Right cardiac atrium (tissue), 5 donors: ENCODE measurements at regions not wholly inside any gene's neighbourhood (a gene's known extent, or its start where the extent isn't known, plus 50 kb on each side); places are given as distances from the start of the nearest gene placed in this dataset.
"Not testable (repeated sequence)": the region's sequence is repeated elsewhere in the genome, so short reads cannot be mapped to it uniquely, and the experiment has no call there.

Experiments
- ATAC-seq, 2 donors: fragments of 200-7000 bp; cut with Tn5 transposase; one replicate each; pipeline versions ENCODE4 v1.8.0 to v1.9.1; 2020; ENCODE audit warnings: moderate library complexity in 2 of 2, mild to moderate bottlenecking in 1 of 2
- DNase-seq, 3 donors: peaks; one replicate each; pipeline ENCODE4 v3.0.0-alpha.2; 2020
- H3K27ac ChIP-seq: one replicate; pipeline ENCODE4 v1.5.1; 2013; ENCODE audit warnings: mild to moderate bottlenecking, low read length, control low read depth, moderate library complexity
- H3K27me3 ChIP-seq: one replicate; pipeline ENCODE4 v1.6.1; 2013; ENCODE audit not compliant: control insufficient read depth, insufficient read depth
- H3K4me1 ChIP-seq: one replicate; pipeline ENCODE4 v1.6.1; 2013; ENCODE audit warnings: low read length; ENCODE audit not compliant: control insufficient read depth, insufficient read depth
- H3K4me3 ChIP-seq: one replicate; pipeline ENCODE4 v1.5.1; 2013; ENCODE audit warnings: low read length, control low read depth
- H3K9me3 ChIP-seq: one replicate; pipeline ENCODE4 v1.6.1; 2013; ENCODE audit warnings: low read length; ENCODE audit not compliant: control insufficient read depth
- WGBS: extraction: QIAGEN DNeasy Blood & Tissue Kit; methylation state at CpG from one replicate; pipeline ENCODE4 v1.1.7; 2013; 5-methylcytosine and 5-hydroxymethylcytosine counted together
- intact Hi-C, 4 donors: fragments of 100-400 bp; cut with DNase I; formaldehyde crosslinking; loops; one replicate each; pipeline versions ENCODE4 v1.11.0 to v1.14.0; 2022 to 2023
- donor health status: healthy with polysubstance abuse.
- donor health status: DM: no; HTN: yes; CAD: no.
- donor health status: DM: no; HTN: no; CAD: no.
- donor health status: DM: no; HTN: yes; CAD: no; lungs with severe emphysema.
- donor health status: DM: yes; HTN: yes; CAD: no.

GRCh38 chr15:26191193-26191592 lies 328.1 kb upstream of the ATP10A start:
- 48% methylated on average over 2 of the region's 2 CpGs for WGBS
- DNase-seq (no peak), ATAC-seq (peak; percentile 70 to 81)
- no peaks in the 10 kb centered on the region for H3K4me1 ChIP-seq
- no peaks in the 10 kb centered on the region for H3K9me3 ChIP-seq
- H3K27ac ChIP-seq = no peak overlapping the region
- intact Hi-C loops = no loop called here
- H3K27me3 ChIP-seq = no peaks in the 10 kb centered on the region
- no peak overlapping the region for H3K4me3 ChIP-seq

- ATAC-seq, H3K9me3 ChIP-seq, DNase-seq, H3K27me3 ChIP-seq, H3K4me1 ChIP-seq, H3K4me3 ChIP-seq, H3K27ac ChIP-seq: not testable (repeated sequence)
- intact Hi-C loops = loop anchor here in 1 of 4 donors (10.0 kb wide), 1 partner anchor 59 kb away; no protein-coding TSS in a partner anchor
- WGBS = 88% methylated on average over 10 of the region's 10 CpGs
These were observed 323.0 kb upstream of the ATP10A start for GRCh38 chr15:26186138-26186537.

- Histone ChIP-seq H3K4me3 (no peak overlapping the region), H3K9me3 (no peaks in the 10 kb centered on the region), H3K27ac (no peak overlapping the region), H3K27me3 (no peaks in the 10 kb centered on the region), H3K4me1 (no peaks in the 10 kb centered on the region)
- DNase-seq (no peak), ATAC-seq (no peak)
- 69% methylated on average over 2 of the region's 2 CpGs for WGBS
- intact Hi-C loops = loop anchor here in 1 of 4 donors (10.0 kb wide), 1 partner anchor 62 kb away; no protein-coding TSS in a partner anchor
These were observed 319.3 kb upstream of the ATP10A start for GRCh38 chr15:26182441-26182840.

DNA sequence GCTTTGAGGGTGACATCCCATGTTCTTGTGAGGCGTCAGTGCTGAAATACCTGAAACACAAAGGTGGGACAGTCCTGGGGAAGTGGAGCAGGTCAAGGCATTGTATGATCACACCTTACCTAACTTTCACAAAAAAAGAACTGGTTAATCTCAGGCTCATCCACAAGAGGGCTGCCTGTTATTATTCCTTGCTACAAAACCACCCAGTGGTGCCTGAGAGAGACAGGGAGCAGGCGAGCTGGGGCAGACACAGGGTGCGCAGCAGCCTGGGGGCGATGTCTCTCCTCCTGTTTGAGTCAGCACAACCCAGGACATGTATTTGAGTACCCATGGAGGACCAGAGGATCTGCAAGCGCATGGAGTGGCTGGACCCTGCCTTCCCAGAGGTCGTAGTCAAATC lies 316.8 kb upstream of the ATP10A start:
- Histone ChIP-seq H3K27me3 (no peaks in the 10 kb centered on the region), H3K9me3 (no peaks in the 10 kb centered on the region), H3K27ac (no peak overlapping the region), H3K4me1 (no peaks in the 10 kb centered on the region), H3K4me3 (no peak overlapping the region)
- 50% methylated on average over 6 of the region's 6 CpGs for WGBS
- peak in 2 of 3 donors; percentile 48 to 60 for DNase-seq
- intact Hi-C loops = loop anchor here in 3 of 4 donors (5.0 to 10.0 kb wide), 4 partner anchors 65 to 687 kb away; partner anchors contain the start of gene GABRA5 (in 3 of the 3)
- peak; percentile 77 to 89 for ATAC-seq

DNA sequence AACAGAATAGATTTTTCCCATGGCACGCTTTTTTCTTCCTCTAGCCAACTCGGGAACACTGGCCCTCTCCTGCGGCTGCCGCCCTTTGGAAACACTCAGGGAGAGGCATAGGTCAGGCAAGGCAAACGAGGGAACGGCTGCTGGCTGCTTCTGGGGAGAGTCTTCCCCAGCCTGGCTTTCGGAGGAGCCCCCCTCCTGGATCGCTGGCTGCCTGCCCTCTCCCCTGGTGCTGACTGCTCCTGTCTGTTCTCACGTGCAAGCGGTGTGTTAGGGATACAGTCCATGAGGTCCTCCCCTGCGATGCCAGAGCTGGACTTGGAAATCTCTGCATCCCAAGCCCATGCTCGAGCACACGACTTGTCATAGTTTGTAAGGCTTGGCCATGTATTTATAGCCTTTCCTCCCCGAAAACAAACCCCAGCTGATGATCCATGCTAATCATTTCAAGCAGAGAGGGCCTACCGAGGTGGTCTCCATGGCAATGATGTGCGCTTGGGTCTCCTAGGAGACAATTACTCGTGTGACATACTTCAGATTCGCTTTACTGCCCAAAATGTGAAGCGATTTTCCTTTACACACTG lies 315.6 kb upstream of the ATP10A start:
- ATAC-seq (peak in 1 of 2 donors; percentile 42), DNase-seq (peak in 2 of 3 donors; percentile 48 to 49)
- no peak overlapping the region for H3K27ac ChIP-seq
- no peak overlapping the region for H3K4me3 ChIP-seq
- 48% methylated on average over 19 of the region's 19 CpGs for WGBS
- no peaks in the 10 kb centered on the region for H3K4me1 ChIP-seq
- H3K27me3 ChIP-seq = no peaks in the 10 kb centered on the region
- no peaks in the 10 kb centered on the region for H3K9me3 ChIP-seq
- intact Hi-C loops = loop anchor here in 3 of 4 donors (5.0 to 10.0 kb wide), 3 partner anchors 84 to 689 kb away; partner anchors contain the start of gene GABRA5 (in 3 of the 3)

DNA sequence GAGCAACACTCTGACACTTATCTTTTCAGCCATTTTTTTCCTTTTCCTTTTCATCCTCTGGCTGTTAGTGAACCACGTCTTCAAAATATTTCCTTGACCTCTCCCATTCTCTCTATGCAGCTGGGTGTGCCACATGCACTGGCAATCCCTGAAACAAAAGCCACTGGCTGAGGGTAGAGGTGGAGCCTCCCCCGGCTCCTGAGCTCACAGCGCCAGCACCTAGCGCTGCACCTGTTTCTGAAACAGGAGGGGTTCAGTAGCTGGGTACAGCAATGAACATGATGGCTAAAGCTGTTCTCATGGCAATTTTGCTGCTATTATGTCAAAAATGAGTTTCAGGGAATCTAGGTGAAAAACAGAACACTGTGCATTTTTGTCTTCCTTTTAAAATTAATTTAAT lies 314.7 kb upstream of the ATP10A start:
- H3K27ac ChIP-seq = no peak overlapping the region
- no peaks in the 10 kb centered on the region for H3K27me3 ChIP-seq
- no peak overlapping the region for H3K4me3 ChIP-seq
- whole genome bisulfite sequencing = 79% methylated on average over 4 of the region's 4 CpGs
- intact Hi-C loops = loop anchor here in 3 of 4 donors (5.0 to 10.0 kb wide), 3 partner anchors 84 to 689 kb away; partner anchors contain the start of gene GABRA5 (in 3 of the 3)
- no peak for DNase-seq
- H3K9me3 ChIP-seq = no peaks in the 10 kb centered on the region
- no peak for ATAC-seq
- no peaks in the 10 kb centered on the region for H3K4me1 ChIP-seq

- no peak overlapping the region for H3K4me3 ChIP-seq
- ATAC-seq (no peak), DNase-seq (no peak)
- H3K27ac ChIP-seq = no peak overlapping the region
- H3K9me3 ChIP-seq = no peaks in the 10 kb centered on the region
- intact Hi-C loops = loop anchor here in 3 of 4 donors (5.0 to 10.0 kb wide), 3 partner anchors 85 to 690 kb away; partner anchors contain the start of gene GABRA5 (in 3 of the 3)
- no peaks in the 10 kb centered on the region for H3K4me1 ChIP-seq
- H3K27me3 ChIP-seq = no peaks in the 10 kb centered on the region
- 64% methylated on average over 10 of the region's 10 CpGs for WGBS
These were observed 313.7 kb upstream of the ATP10A start for GRCh38 chr15:26176831-26177230.

DNA sequence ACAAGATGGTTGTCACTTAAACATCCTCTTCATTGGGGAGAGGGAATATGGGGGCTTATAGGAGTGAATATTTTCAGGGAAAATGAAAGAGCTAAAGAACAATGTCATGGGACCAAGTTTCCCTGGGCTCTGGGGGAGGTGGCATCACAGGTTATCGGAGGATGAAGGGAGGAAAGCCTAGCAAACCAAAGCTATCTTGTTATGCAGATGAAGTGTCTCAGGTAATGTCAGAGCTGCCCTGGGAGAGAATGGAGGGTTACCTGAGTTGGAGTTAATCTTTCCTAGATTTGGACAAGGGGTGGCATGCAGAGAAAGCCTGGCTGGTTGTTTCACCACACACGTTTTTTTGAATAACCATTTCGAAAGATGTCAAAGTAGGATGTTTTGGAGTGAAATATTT lies 308.1 kb upstream of the ATP10A start:
- ATAC-seq (no peak), DNase-seq (no peak)
- Histone ChIP-seq H3K4me1 (no peaks in the 10 kb centered on the region), H3K4me3 (no peak overlapping the region), H3K27me3 (no peaks in the 10 kb centered on the region), H3K27ac (no peak overlapping the region), H3K9me3 (no peaks in the 10 kb centered on the region)
- WGBS = 67% methylated on average over 3 of the region's 3 CpGs
- intact Hi-C loops = loop anchor here in 2 of 4 donors (10.0 kb wide), 1 partner anchor 694 kb away; the partner anchor contains the start of gene GABRA5 (in 2 of the 2)

DNA sequence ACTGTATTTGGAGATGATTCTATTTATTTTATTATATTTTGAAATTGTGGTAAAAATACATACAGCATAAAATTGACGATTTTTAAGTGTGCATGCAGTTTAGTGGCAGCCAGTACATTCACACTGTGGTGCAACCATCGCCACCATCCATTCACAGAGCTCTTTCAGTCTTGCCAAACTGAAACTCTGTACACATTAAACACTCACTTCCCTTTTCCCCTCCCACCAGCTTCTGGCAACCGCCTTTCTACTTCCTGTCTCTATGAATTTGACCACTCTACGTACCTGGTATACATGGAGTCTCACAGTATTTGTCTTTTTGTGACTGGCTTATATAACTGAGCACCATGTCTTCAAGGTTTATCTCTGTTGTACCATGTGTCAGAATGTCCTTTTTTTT lies 303.3 kb upstream of the ATP10A start:
- DNase-seq (no peak), ATAC-seq (no peak)
- Histone ChIP-seq H3K9me3 (no peaks in the 10 kb centered on the region), H3K4me3 (no peak overlapping the region), H3K27ac (no peak overlapping the region), H3K4me1 (no peaks in the 10 kb centered on the region), H3K27me3 (no peaks in the 10 kb centered on the region)
- intact Hi-C loops = no loop called here
- 64% methylated on average over 4 of the region's 4 CpGs for WGBS

- intact Hi-C loops = no loop called here
These were observed 302.4 kb upstream of the ATP10A start for GRCh38 chr15:26165546-26165945.

GRCh38 chr15:26160343-26160742 lies 297.2 kb upstream of the ATP10A start:
- no peaks in the 10 kb centered on the region for H3K27me3 ChIP-seq
- intact Hi-C loops = no loop called here
- ATAC-seq (no peak), DNase-seq (no peak)
- no peak overlapping the region for H3K4me3 ChIP-seq
- no peak overlapping the region for H3K27ac ChIP-seq
- no peaks in the 10 kb centered on the region for H3K9me3 ChIP-seq
- H3K4me1 ChIP-seq = no peaks in the 10 kb centered on the region
- WGBS = 75% methylated on average over 4 of the region's 4 CpGs

More at GRCh38 chr15:26165546-26165945, 302.4 kb upstream of the ATP10A start:
- DNase-seq (no peak), ATAC-seq (no peak)
- H3K4me3 ChIP-seq = no peak overlapping the region
- H3K27ac ChIP-seq = no peak overlapping the region
- no peaks in the 10 kb centered on the region for H3K9me3 ChIP-seq
- H3K4me1 ChIP-seq = no peaks in the 10 kb centered on the region
- no peaks in the 10 kb centered on the region for H3K27me3 ChIP-seq
- WGBS = 82% methylated on average over 7 of the region's 7 CpGs
